ENCODE measurements at regions not wholly inside any gene's neighbourhood (a gene's known extent, or its start where the extent isn't known, plus 50 kb on each side); places are given as distances from the start of the nearest gene placed in this dataset.
A peak's percentile ranks its signal among the peaks of the same experiment; 100 is the strongest.

DNA sequence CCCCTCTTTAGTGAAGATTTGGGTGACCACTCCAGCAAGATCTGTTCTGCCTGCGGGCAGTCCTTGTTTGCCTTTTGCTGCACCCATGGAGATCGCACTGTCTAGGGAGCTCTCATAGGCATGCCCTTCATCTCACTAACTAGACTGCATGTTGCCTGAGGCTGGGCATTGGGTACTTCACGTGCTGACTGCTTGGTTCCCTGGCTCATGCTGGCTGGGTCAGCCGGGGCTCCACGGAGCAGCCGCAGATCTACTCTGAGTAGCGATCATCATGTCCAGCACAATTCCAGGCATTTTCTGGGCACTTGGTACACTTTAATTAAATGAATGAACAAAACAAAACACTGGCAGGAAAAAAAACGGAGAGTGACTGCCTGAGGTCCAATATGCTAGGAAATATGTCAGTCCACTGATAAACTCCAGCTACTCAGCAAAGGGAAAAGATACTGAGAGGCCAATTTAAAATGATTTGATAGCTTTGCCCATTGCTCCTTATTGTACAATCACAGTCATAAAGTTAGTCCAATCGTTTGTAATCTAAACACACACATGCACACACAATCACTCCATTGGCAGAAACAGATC is 220.3 kb downstream of the C1D start:
- ATAC-seq (no peak), DNase-seq (no peak)
- no peak overlapping the region for H3K4me3 Mint-ChIP-seq

DNA sequence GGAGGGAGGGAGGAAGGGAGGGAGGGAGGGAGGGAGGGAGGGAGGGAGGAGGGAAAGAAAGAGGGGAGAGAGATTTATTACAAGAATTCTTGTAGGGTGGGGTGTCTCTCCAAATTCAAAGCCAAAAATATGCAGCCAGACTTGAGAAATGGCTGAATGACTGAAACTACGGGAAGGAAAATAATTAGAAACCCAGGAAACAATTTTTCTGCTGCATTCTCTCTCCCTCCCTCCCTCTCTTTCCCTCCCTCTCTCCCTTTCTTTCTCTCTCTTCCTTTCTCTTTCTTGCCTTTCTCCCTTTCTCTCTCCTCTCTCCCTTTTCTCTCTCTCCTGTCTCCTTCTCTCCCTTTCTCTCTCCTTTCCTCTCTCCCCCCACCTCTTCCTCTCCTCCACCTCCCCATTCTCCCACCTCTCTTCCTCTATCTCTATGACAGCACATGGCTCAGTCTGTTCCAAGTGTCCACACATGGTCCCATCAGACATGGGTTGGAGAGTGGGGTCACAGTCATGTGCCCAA is 218.7 kb downstream of the C1D start:
- no peak for DNase-seq

More for the DNA sequence above, 220.3 kb downstream of the C1D start:
- Mint-ChIP-seq H3K4me1 (peaks cover 5% of the 10 kb centered on the region), H3K27me3 (peaks cover 60% of the 10 kb centered on the region), H3K27ac (no peak overlapping the region), H3K36me3 (ENCODE audit: low read depth) (no peaks in the 10 kb centered on the region)
- no peaks in the 10 kb centered on the region for H3K9me3 ChIP-seq (ENCODE audit: control insufficient read depth, low read length, poor library complexity, severe bottlenecking)

DNA sequence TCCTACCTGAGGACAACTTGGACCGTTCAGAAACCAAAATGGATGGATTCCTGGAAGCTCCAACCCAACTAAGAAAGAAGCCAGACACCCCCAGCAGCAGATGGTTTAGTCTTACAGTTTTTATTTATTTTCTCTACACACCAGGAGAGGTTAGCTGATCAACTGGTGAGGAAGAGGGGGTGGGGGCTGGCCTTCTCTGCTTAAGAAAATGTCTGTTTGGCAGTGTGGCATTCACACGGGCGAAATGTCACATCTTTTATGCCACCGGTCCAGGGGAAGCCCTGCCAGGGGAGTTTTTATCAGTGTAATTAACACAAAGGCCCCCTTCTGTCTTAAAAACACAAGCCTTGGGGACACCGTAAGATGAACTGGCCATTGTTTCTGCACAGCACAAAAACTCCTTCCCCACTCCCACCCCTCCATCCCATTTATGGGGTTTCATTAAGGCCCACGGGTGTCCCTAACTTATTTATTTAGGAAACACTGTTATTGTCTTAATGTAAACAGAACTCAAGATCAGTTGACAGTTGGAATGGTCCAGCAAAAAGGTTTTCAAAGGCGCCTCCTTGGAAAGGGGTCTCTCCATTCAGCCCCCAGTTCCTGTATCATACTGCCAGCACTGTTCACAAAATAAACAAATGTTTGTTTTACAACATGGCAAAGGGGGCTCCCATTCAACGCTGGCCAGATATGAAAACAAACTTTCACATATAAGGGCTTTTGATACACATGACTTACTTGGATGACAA is 217.0 kb downstream of the C1D start:
- H3K36me3 Mint-ChIP-seq (ENCODE audit: low read depth), result no peaks in the 10 kb centered on the region
- no peaks in the 10 kb centered on the region for H3K9me3 ChIP-seq (ENCODE audit: control insufficient read depth, low read length, poor library complexity, severe bottlenecking)
- no peak for ATAC-seq
- peaks cover 2% of the 10 kb centered on the region for H3K4me1 Mint-ChIP-seq
- no peak overlapping the region for H3K4me3 Mint-ChIP-seq
- peaks cover 70% of the 10 kb centered on the region for H3K27me3 Mint-ChIP-seq
- DNase-seq, result no peak
- no peak overlapping the region for H3K27ac Mint-ChIP-seq

More for the DNA sequence above, 218.7 kb downstream of the C1D start:
- Mint-ChIP-seq H3K36me3 (ENCODE audit: low read depth) (no peaks in the 10 kb centered on the region), H3K4me1 (peaks cover 5% of the 10 kb centered on the region), H3K27ac (no peak overlapping the region), H3K4me3 (no peak overlapping the region), H3K27me3 (peaks cover 75% of the 10 kb centered on the region)
- no peaks in the 10 kb centered on the region for H3K9me3 ChIP-seq (ENCODE audit: control insufficient read depth, low read length, poor library complexity, severe bottlenecking)
- ATAC-seq, result no peak

DNA sequence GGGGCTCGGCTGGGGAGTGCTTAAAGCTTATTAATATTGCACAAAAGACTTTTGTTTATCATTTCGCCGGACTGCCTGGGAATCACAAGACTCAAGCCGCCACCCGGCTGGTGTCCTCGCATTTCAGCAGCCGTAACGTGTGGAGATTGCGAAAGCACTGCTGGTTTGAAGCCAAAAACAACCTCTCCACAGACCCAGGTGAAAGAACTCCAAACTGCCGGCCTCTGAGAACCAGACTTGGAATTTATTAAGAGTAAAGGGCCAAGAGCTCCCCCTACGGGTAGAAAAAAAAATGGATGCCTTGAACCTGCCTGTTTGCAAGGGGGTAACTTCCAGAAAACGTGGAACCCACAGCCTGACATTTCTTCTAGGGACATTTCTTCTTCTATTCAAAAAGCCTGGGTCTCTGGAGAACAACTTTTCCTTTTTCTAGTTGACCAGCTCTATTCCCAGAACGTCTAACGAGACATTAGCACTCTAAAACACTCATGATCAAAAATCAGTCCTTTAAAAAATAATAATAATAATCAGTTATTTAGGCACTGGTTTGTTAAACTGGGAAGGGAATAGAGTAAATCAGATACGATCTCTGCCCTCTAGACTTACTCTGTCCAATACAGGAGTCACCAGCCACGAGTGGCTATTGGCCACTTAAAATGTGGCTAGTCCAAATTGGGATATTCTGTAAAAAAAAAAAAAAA is 216.3 kb downstream of the C1D start:
- peaks cover 2% of the 10 kb centered on the region for H3K4me1 Mint-ChIP-seq
- DNase-seq (peak in 1 of 3 donors; percentile 6), ATAC-seq (no peak)
- H3K4me3 Mint-ChIP-seq, result no peak overlapping the region
- H3K36me3 Mint-ChIP-seq (ENCODE audit: low read depth), result no peaks in the 10 kb centered on the region
- H3K27me3 Mint-ChIP-seq, result peaks cover 75% of the 10 kb centered on the region
- H3K27ac Mint-ChIP-seq, result no peak overlapping the region
- no peaks in the 10 kb centered on the region for H3K9me3 ChIP-seq (ENCODE audit: control insufficient read depth, low read length, poor library complexity, severe bottlenecking)

DNA sequence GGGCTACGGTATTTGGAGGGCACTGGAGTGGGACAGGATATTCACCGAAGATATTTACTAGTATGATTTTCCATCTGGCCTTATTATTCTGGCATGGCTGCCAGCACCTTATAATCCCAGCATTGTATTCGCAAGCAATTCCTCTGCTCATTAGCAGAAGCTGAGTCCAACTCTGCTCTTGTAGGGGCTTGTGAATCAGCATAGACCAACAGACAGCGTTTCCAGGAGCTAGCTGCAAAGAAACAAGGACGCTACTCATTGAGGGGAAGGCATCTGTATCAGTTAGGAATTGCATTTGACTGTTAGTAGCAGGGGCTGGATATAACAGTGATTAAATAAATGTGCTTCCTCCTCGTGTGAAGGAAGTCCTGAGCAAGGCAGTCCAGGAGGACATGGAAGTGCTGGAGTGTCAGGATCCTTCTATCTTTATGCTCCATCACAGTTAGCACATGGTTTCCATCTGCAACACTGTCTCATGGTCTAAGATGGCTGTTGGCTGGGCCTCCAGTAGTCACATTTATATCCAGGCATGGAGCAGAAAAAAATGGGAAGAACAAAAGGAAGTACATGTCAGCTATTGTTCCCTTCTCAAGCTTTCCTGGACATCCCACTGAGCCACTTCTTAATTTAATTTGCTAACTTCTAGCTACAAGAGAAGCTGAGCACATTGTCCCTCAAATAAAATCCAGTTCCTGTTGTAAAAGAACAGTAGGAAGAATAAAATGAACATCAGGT is 214.1 kb downstream of the C1D start:
- Mint-ChIP-seq H3K27me3 (peaks cover 70% of the 10 kb centered on the region), H3K4me3 (no peak overlapping the region), H3K36me3 (ENCODE audit: low read depth) (no peaks in the 10 kb centered on the region), H3K4me1 (no peaks in the 10 kb centered on the region), H3K27ac (no peak overlapping the region)
- DNase-seq (no peak), ATAC-seq (no peak)
- no peaks in the 10 kb centered on the region for H3K9me3 ChIP-seq (ENCODE audit: control insufficient read depth, low read length, poor library complexity, severe bottlenecking)

DNA sequence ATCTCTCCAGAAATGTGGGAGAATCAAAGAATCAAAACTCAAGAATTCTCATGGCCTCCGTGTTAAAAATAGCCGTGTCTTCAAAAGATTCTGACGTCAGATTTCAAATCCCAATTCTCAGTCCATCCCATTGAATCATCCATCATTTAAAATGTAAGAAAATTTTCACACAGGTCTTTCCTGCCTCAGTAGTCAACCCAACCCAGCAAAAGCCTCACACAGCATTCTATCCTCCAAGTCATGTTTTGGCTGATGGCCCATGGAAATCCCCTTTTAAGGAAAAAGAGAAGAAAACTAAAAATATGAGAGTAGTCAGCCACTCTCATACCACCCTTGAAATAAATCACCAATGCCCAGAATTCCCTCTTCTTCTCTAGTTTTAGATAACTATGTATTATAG is 211.8 kb downstream of the C1D start:
- no peak for DNase-seq
- no peaks in the 10 kb centered on the region for H3K9me3 ChIP-seq (ENCODE audit: control insufficient read depth, low read length, poor library complexity, severe bottlenecking)
- Mint-ChIP-seq H3K36me3 (ENCODE audit: low read depth) (no peaks in the 10 kb centered on the region), H3K27me3 (peaks cover 55% of the 10 kb centered on the region), H3K4me1 (no peaks in the 10 kb centered on the region), H3K27ac (no peak overlapping the region), H3K4me3 (no peak overlapping the region)
- ATAC-seq, result no peak

DNA sequence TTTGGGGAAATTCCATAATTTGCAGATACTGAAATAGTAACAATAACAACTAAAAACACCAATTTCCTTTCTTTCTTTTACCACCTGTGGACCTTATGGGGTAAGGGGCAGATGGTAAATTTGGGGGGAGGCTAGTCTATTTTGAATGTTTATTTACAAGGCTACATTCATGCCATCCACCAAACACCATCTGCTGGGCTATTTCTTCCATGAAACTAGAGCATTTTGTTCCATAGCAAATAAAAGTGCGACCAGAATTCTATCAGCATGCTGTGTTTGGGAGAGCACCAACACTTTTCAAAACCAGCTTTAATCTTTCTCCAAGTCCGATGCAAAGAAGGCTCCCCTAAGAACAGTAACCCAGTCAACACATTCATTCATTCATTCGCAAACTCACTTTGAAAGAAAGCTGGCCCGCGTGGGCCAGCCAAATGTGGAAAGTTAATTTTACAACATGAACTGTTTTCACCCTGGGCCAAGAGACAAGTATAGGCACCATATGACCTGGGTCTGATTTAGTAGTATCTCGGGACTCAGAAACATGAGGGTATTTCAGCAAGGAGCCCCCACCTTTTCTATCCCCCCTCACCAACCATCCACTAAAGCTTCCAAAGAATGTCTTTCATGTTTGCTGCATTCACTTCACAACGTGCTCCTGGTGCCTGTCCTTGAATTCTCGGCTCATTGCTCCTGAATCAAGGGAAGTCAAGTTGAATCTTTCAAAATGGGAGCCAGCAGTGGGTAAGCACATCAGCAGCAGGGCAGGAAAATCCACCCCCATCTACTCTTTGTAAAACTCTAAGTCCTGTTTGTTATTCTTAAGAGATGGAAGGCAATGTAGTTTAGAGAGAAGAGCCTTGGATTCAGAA is 210.6 kb downstream of the C1D start:
- ATAC-seq, result no peak
- no peaks in the 10 kb centered on the region for H3K9me3 ChIP-seq (ENCODE audit: control insufficient read depth, low read length, poor library complexity, severe bottlenecking)
- Mint-ChIP-seq H3K36me3 (ENCODE audit: low read depth) (no peaks in the 10 kb centered on the region), H3K4me1 (no peaks in the 10 kb centered on the region), H3K27ac (no peak overlapping the region), H3K4me3 (no peak overlapping the region), H3K27me3 (peaks cover 53% of the 10 kb centered on the region)
- DNase-seq, result no peak

DNA sequence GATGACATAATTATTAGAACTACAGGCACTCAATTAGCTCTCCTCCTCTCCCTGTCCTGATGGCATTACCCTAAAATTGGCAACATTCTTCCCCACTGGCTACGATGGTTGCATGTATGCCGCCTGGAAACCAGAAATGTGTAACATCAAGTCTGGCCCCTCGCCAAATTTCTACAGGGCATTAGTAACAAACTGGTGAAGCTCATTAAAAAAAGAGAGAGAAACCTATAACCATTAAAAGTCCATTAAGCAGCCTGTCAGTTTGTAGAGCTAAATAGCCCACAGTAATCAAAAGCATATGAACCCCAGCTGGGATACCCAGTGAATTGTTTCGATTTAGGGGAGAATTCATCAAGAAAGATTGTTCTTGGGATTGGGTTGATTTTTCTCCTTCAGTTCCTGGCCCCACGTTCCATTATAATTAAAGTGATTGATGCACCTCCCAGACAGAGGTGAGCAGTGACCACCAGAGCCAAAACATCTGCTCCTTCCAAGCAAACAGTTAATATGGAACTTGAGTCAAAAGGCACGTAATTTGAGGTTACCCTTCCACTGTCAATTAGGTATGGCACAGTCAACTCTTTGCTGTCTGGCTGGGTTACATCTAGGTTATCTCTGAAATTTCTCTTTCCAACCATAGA is 208.6 kb downstream of the C1D start:
- no peaks in the 10 kb centered on the region for H3K9me3 ChIP-seq (ENCODE audit: control insufficient read depth, low read length, poor library complexity, severe bottlenecking)
- H3K4me3 Mint-ChIP-seq, result no peak overlapping the region
- DNase-seq (no peak), ATAC-seq (no peak)
- H3K27ac Mint-ChIP-seq, result no peak overlapping the region
- no peaks in the 10 kb centered on the region for H3K4me1 Mint-ChIP-seq
- peaks cover 37% of the 10 kb centered on the region for H3K27me3 Mint-ChIP-seq
- no peaks in the 10 kb centered on the region for H3K36me3 Mint-ChIP-seq (ENCODE audit: low read depth)

DNA sequence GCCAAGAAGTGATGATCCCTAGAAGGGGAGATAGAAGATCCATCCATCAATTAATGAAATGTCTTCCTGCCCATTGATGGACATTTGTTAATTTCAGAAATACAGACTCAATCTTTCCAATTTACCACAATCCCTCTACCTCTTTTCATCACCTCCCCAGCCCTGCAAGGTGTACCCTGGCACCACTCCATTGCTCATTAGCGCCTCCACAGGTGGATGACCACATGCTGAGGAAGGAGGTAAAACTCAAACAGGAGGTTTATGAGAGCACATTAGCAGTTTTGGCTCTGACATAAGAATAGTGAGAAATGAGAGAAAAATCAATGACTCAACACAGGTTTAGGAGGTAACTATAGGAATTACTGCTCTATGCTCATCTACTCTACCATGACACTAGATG is 208.0 kb downstream of the C1D start:
- no peaks in the 10 kb centered on the region for H3K4me1 Mint-ChIP-seq
- no peak for DNase-seq
- ATAC-seq, result no peak
- H3K27me3 Mint-ChIP-seq, result peaks cover 36% of the 10 kb centered on the region
- H3K36me3 Mint-ChIP-seq (ENCODE audit: low read depth), result no peaks in the 10 kb centered on the region
- no peak overlapping the region for H3K4me3 Mint-ChIP-seq
- H3K9me3 ChIP-seq (ENCODE audit: control insufficient read depth, low read length, poor library complexity, severe bottlenecking), result no peaks in the 10 kb centered on the region
- H3K27ac Mint-ChIP-seq, result no peak overlapping the region

DNA sequence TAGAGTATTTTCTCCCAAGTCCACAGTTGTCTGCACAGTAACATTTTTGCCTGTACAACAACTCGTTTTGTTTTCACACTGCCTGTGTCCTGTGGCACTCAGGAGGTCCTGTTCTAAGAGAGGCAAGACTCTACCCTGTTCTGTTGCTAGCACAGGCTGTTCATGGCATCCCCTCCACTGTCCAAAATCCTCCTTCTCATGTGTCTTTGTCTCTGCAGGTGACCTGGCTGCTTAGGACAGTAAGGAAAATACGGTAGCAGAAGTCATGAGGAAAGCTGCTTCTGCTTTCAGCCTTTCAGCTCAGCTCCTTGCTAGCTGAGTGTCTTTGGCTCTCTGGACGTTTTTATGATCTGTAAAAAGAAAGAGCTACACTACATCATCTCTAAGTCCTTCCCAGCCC is 205.9 kb downstream of the C1D start:
- H3K36me3 Mint-ChIP-seq (ENCODE audit: low read depth), result no peaks in the 10 kb centered on the region
- no peaks in the 10 kb centered on the region for H3K4me1 Mint-ChIP-seq
- H3K27me3 Mint-ChIP-seq, result peaks cover 16% of the 10 kb centered on the region
- H3K9me3 ChIP-seq (ENCODE audit: control insufficient read depth, low read length, poor library complexity, severe bottlenecking), result no peaks in the 10 kb centered on the region
- ATAC-seq, result no peak
- H3K4me3 Mint-ChIP-seq, result no peak overlapping the region
- H3K27ac Mint-ChIP-seq, result no peak overlapping the region
- DNase-seq, result no peak

DNA sequence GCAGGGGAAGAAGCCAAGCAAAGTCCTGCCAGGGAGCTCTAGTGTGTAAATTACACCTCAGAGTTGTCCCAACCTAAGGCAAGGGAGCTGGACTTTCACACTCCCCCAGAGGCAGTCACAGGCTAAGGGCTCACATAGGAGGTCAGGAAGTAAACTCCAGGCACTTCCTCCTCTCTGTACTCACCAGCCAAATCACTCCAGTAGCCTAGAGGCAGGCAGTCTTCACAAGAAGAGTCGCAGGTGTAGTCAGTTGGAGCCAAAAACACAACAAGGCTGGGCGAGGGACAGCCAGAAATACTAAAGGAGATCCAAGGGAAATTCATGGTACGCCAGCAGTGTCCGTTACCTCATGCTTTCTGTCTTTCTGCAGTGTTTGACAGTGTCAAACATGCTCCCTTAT is 205.0 kb downstream of the C1D start:
- DNase-seq, result no peak
- Mint-ChIP-seq H3K4me3 (no peak overlapping the region), H3K36me3 (ENCODE audit: low read depth) (no peaks in the 10 kb centered on the region), H3K27me3 (peaks cover 8% of the 10 kb centered on the region), H3K27ac (no peak overlapping the region), H3K4me1 (no peaks in the 10 kb centered on the region)
- ATAC-seq, result no peak
- H3K9me3 ChIP-seq (ENCODE audit: control insufficient read depth, low read length, poor library complexity, severe bottlenecking), result no peaks in the 10 kb centered on the region

DNA sequence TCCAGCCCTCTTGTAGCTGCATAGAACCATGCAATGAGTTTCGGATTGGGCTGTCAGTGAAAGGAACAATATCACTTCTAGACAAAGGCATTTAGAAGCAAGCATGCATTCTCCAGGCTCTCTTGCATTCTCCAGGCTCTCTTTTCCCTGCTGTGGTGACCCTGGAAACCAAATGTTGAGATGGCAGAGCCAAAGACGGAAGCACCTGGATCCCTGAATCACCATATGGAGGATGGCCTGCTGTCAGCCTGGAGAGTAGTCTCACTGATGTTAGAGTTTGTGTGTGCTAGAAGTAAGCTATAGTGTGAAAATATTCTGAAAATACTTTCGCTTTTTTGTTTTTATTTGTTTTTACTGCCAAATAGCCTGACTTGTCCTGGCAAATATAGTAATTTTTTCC is 203.9 kb downstream of the C1D start:
- H3K4me1 Mint-ChIP-seq, result no peaks in the 10 kb centered on the region
- no peak overlapping the region for H3K4me3 Mint-ChIP-seq
- H3K27me3 Mint-ChIP-seq, result peaks cover 3% of the 10 kb centered on the region
- H3K36me3 Mint-ChIP-seq (ENCODE audit: low read depth), result no peaks in the 10 kb centered on the region
- H3K9me3 ChIP-seq (ENCODE audit: control insufficient read depth, low read length, poor library complexity, severe bottlenecking), result no peaks in the 10 kb centered on the region
- ATAC-seq, result no peak
- H3K27ac Mint-ChIP-seq, result no peak overlapping the region
- no peak for DNase-seq

Measured in T-helper 17 cell (primary cell).